HL-60 (cell line): ENCODE measurements at regions not wholly inside any gene's neighbourhood (a gene's known extent, or its start where the extent isn't known, plus 50 kb on each side); places are given as distances from the start of the nearest gene placed in this dataset.

Experiments used
- DNase-seq, 2 experiments: peaks; one replicate each; pipeline ENCODE4 v3.0.0-alpha.2; 2010 to 2020; ENCODE audit warnings: low read depth in 1 of 2, low spot score in 1 of 2
- H3K27ac ChIP-seq: fragments of 250-450 bp; sonication (Bioruptor Pico); replicated peaks from 2 replicates; pipeline ENCODE4 v1.5.1; 2020; ENCODE audit warnings: mild to moderate bottlenecking, moderate library complexity
- H3K27me3 ChIP-seq: fragments of 250-450 bp; sonication (Bioruptor Pico); 2 replicates; pipeline ENCODE4 v1.5.1; 2021; ENCODE audit warnings: mild to moderate bottlenecking, moderate library complexity; ENCODE audit not compliant: insufficient read depth, poor library complexity, severe bottlenecking
- H3K4me3 ChIP-seq: replicated peaks from 2 replicates; pipeline ENCODE4 v1.5.1; 2011; ENCODE audit warnings: mild to moderate bottlenecking, control low read depth, low read length; ENCODE audit not compliant: insufficient read depth
- CTCF ChIP-seq: IDR thresholded peaks from one replicate; pipeline ENCODE4 v1.5.1; 2011; ENCODE audit warnings: low read length, control low read depth, inconsistent platforms; ENCODE audit not compliant: insufficient read depth
- GABPA ChIP-seq: IDR thresholded peaks from 2 replicates; pipeline ENCODE4 v1.6.1; 2012; ENCODE audit warnings: low read depth
- POLR2AphosphoS5 ChIP-seq: IDR thresholded peaks from 2 replicates; pipeline ENCODE4 v1.6.1; 2012; ENCODE audit warnings: low read depth
- REST ChIP-seq: IDR thresholded peaks from 2 replicates; pipeline ENCODE4 v1.6.1; 2012; ENCODE audit warnings: low read depth; ENCODE audit not compliant: insufficient replicate concordance
- SPI1 ChIP-seq: IDR thresholded peaks from 2 replicates; pipeline ENCODE4 v1.6.1; 2012; ENCODE audit warnings: low read depth, mild to moderate bottlenecking, borderline replicate concordance

- H3K4me3 ChIP-seq = no peak overlapping the region
- H3K27me3 ChIP-seq = no peaks in the 10 kb centered on the region
- no peak for TF ChIP-seq CTCF
- TF ChIP-seq SPI1 = no peak
- TF ChIP-seq POLR2AphosphoS5 = no peak
- no peak for TF ChIP-seq REST
- no peak for TF ChIP-seq GABPA
Measured at GRCh38 chr5:175116466-175117048, 327.4 kb downstream of the DRD1 start.

GRCh38 chr5:175115831-175116230 is 328.2 kb downstream of the DRD1 start:
- Histone ChIP-seq H3K4me3 (no peak overlapping the region), H3K27ac (no peak overlapping the region), H3K27me3 (no peaks in the 10 kb centered on the region)
- DNase-seq = no peak
- no peak for TF ChIP-seq POLR2AphosphoS5
- no peak for TF ChIP-seq REST
- TF ChIP-seq GABPA = no peak
- no peak for TF ChIP-seq SPI1
- TF ChIP-seq CTCF = no peak

More at GRCh38 chr5:175116466-175117048, 327.4 kb downstream of the DRD1 start:
- no peak overlapping the region for H3K27ac ChIP-seq
- no peak for DNase-seq

- H3K4me3 ChIP-seq = no peak overlapping the region
- TF ChIP-seq REST (no peak), GABPA (no peak), CTCF (no peak), SPI1 (no peak), POLR2AphosphoS5 (no peak)
- DNase-seq = no peak
- no peaks in the 10 kb centered on the region for H3K27me3 ChIP-seq
- H3K27ac ChIP-seq = no peak overlapping the region
Measured at GRCh38 chr5:175113947-175114346, 330.0 kb downstream of the DRD1 start.
